GM12878 (cell line): ENCODE measurements at regions not wholly inside any gene's neighbourhood (a gene's known extent, or its start where the extent isn't known, plus 50 kb on each side); places are given as distances from the start of the nearest gene placed in this dataset.

Source experiments
- ATAC-seq: fragments of 200-7000 bp; cut with Tn5 transposase; 3 replicates; pipeline ENCODE4 v1.9.1; 2020; ENCODE audit warnings: mild to moderate bottlenecking, moderate library complexity
- BruUV-seq: library from RNA; stranded (reverse); fragments of 400-500 nt; replicated peaks from 2 replicates; lab custom pipeline; 2021; lab: Mats Ljungman, UMichigan
- CTCF ChIA-PET: fragments of 300-600 bp; sonication (Branson Sonifier 250); formaldehyde crosslinking; extraction: SDS; loops from one replicate; lab custom pipeline; 2021; ENCODE audit warnings: inconsistent platforms; lab: Yijun Ruan, JAX
- POLR2A ChIA-PET: fragments of 350-600 bp; formaldehyde crosslinking; extraction: SDS; loops from one replicate; lab custom pipeline; 2021; ENCODE audit warnings: inconsistent platforms; lab: Charles Lee
- RAD21 ChIA-PET: fragments of 300-600 bp; sonication (Branson Sonifier 250); formaldehyde crosslinking; loops from one replicate; lab custom pipeline; 2023; ENCODE audit warnings: antibody characterized with exemption; ENCODE audit not compliant: unreplicated experiment; lab: Charles Lee
- SMC1A ChIA-PET: fragments of 300-600 bp; sonication (Branson Sonifier 250); formaldehyde crosslinking; loops from one replicate; lab custom pipeline; 2023; ENCODE audit not compliant: unreplicated experiment, uncharacterized antibody; lab: Charles Lee
- DNase-seq: peaks from one replicate; pipeline ENCODE4 v3.0.0-alpha.2; 2011; ENCODE audit warnings: low read depth, low spot score
- FAIRE-seq: peaks from 3 replicates; lab custom pipeline; 2011; peaks lifted over from hg19 to GRCh38; lab: Jason Lieb, UNC
- H2AFZ ChIP-seq: 2 replicates; pipeline ENCODE4 v1.6.0; 2011; ENCODE audit warnings: low read depth, low read length, control low read depth; ENCODE audit not compliant: control insufficient read depth
- H3K27ac ChIP-seq: 2 replicates; pipeline ENCODE4 v1.5.1; 2011; ENCODE audit warnings: control low read depth; ENCODE audit not compliant: control insufficient read depth, insufficient read depth
- H3K27me3 ChIP-seq, 2 experiments: replicated peaks in 1 of 2; 2 replicates each; pipeline versions ENCODE4 v1.6.0 to v1.6.1; 2011; ENCODE audit warnings: low read length in 1 of 2; ENCODE audit not compliant: control insufficient read depth in 2 of 2, insufficient read depth in 2 of 2
- H3K36me3 ChIP-seq, 2 experiments: 2 replicates each; pipeline ENCODE4 v1.5.1; 2011; ENCODE audit warnings: low read length in 1 of 2; ENCODE audit not compliant: control insufficient read depth in 2 of 2, insufficient read depth in 2 of 2
- H3K4me1 ChIP-seq: 2 replicates; pipeline ENCODE4 v1.6.1; 2011; ENCODE audit warnings: mild to moderate bottlenecking, low read length, moderate library complexity, mixed read lengths; ENCODE audit not compliant: control insufficient read depth, insufficient read depth
- H3K4me2 ChIP-seq: 2 replicates; pipeline ENCODE4 v1.6.0; 2011; ENCODE audit warnings: control low read depth; ENCODE audit not compliant: control insufficient read depth, insufficient read depth
- H3K4me3 ChIP-seq: fragments of 200-600 bp; sonication (generic); 2 replicates; pipeline ENCODE4 v1.5.1; 2016
- H3K79me2 ChIP-seq: 2 replicates; pipeline ENCODE4 v1.6.0; 2011; ENCODE audit warnings: low read length; ENCODE audit not compliant: control insufficient read depth, insufficient read depth
- H3K9ac ChIP-seq: 2 replicates; pipeline ENCODE4 v1.8.0; 2011; ENCODE audit warnings: low read length, control low read depth, mixed read lengths; ENCODE audit not compliant: control insufficient read depth, insufficient read depth
- H3K9me3 ChIP-seq: replicated peaks from 3 replicates; pipeline ENCODE4 v1.5.1; 2011; ENCODE audit warnings: mild to moderate bottlenecking, low read length; ENCODE audit not compliant: control insufficient read depth, insufficient read depth
- H4K20me1 ChIP-seq: 2 replicates; pipeline ENCODE4 v1.6.0; 2011; ENCODE audit not compliant: control insufficient read depth, insufficient read depth
- ATF2 ChIP-seq: IDR thresholded peaks from 2 replicates; pipeline ENCODE4 v1.6.1; 2012; ENCODE audit warnings: low read length, inconsistent platforms
- CBX5 ChIP-seq: sonication (generic); IDR thresholded peaks from 2 replicates; pipeline ENCODE4 v1.6.1; 2016; ENCODE audit warnings: low read depth, moderate library complexity, mild to moderate bottlenecking, inconsistent platforms
- CREM ChIP-seq: IDR thresholded peaks from 2 replicates; pipeline ENCODE4 v1.6.1; 2014; ENCODE audit warnings: antibody characterized with exemption, low read depth
- E2F8 ChIP-seq: fragments of 450-650 bp; IDR thresholded peaks from 2 replicates; pipeline ENCODE4 v1.6.1; 2018; ENCODE audit warnings: mild to moderate bottlenecking, low read depth, moderate library complexity; ENCODE audit not compliant: partially characterized antibody
- E4F1 ChIP-seq: fragments of 450-650 bp; IDR thresholded peaks from 2 replicates; pipeline ENCODE4 v1.6.1; 2018; ENCODE audit warnings: borderline replicate concordance, mild to moderate bottlenecking; ENCODE audit not compliant: partially characterized antibody
- IRF3 ChIP-seq: fragments of 450-650 bp; IDR thresholded peaks from 2 replicates; pipeline ENCODE4 v1.6.1; 2014; ENCODE audit warnings: mild to moderate bottlenecking
- MYB ChIP-seq: fragments of 150-350 bp; IDR thresholded peaks from 2 replicates; pipeline ENCODE4 v1.6.1; 2014; ENCODE audit warnings: mild to moderate bottlenecking, low read depth, low read length, borderline replicate concordance
- YBX1 ChIP-seq: fragments of 450-650 bp; IDR thresholded peaks from 2 replicates; pipeline ENCODE4 v1.6.1; 2016; ENCODE audit warnings: antibody characterized with exemption
- WGBS: methylation state at CpG from one replicate; pipeline ENCODE4 v1.1.6; 2016; ENCODE audit warnings: low lambda C conversion rate; ENCODE audit not compliant: insufficient replicate concordance, insufficient coverage; ENCODE audit errors: missing lambda C conversion rate; 5-methylcytosine and 5-hydroxymethylcytosine counted together
- in situ Hi-C: fragments of 300-500 bp; cut with MboI; formaldehyde crosslinking; loops from 9 replicates; pipeline ENCODE4 v1.14.3; 2018; ENCODE audit warnings: mixed read lengths
- intact Hi-C: fragments of 100-400 bp; cut with micrococcal nuclease; formaldehyde crosslinking; loops from one replicate; pipeline ENCODE4 v1.14.2; 2022; ENCODE audit not compliant: unreplicated experiment

DNA sequence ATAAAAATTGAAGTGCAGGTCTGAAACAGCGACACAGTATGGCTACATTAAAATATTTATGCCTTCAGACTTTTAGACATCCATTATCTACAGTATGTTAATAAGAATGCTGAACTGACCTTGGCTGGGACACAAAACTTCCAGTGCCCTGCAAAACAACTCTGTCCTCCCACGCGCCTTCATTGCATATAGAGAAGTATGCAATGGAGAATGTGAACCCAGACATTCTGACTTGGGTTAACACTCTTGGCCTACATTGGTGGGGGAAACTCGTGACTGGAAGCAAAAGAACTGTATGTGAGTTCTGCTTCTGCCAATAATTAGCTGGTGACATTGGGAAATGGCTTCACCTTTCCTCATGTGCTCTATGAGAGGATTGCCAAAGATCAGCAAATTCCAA, 110.5 kb upstream of the SLC24A5 start:
- H3K27me3 ChIP-seq, result no peaks in the 10 kb centered on the region
- TF ChIP-seq YBX1 (no peak), E4F1 (no peak), CREM (no peak)
- DNase-seq (no peak), FAIRE-seq (no peak), ATAC-seq (no peak)
- RAD21 ChIA-PET, result no interaction called here
- 50% methylated on average over 4 of the region's 4 CpGs for WGBS
- no peaks in the 10 kb centered on the region for H3K79me2 ChIP-seq
- no peak overlapping the region for H3K4me2 ChIP-seq
- H3K9me3 ChIP-seq, result no peaks in the 10 kb centered on the region
- BruUV-seq, result no TSS peak
- no peaks in the 10 kb centered on the region for H3K36me3 ChIP-seq
- POLR2A ChIA-PET, result no interaction called here
- SMC1A ChIA-PET, result no interaction called here
- no peak overlapping the region for H3K9ac ChIP-seq
- H3K4me3 ChIP-seq, result no peak overlapping the region
- intact Hi-C loops, result no loop called here
- no peaks in the 10 kb centered on the region for H3K4me1 ChIP-seq
- H4K20me1 ChIP-seq, result no peaks in the 10 kb centered on the region
- in situ Hi-C loops, result no loop called here
- no peak overlapping the region for H2AFZ ChIP-seq
- CTCF ChIA-PET, result no interaction called here
- H3K27ac ChIP-seq, result no peak overlapping the region

DNA sequence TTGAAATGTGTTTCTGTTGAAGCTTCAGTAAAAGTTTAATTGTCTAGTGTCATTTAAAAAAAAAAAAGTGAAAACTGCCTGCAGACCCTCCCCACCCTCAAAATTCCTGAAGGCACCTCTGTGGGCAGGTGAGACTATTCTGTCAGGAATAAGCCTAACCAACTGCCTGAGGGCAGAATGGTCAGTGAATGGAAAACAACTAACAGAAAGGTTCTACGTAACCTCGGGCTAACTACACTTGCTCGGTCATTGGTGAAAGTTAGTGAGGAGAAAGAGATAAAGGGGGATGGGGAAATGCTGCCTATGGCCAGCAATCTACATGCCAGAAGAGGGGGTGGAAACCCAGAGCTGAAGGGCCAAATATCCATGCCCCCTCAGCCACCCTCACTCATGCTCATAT, 108.6 kb upstream of the SLC24A5 start:
- ATAC-seq (no peak), DNase-seq (no peak), FAIRE-seq (no peak)
- H2AFZ ChIP-seq, result no peak overlapping the region
- intact Hi-C loops (no loop called here), in situ Hi-C loops (no loop called here)
- no peaks in the 10 kb centered on the region for H4K20me1 ChIP-seq
- SMC1A ChIA-PET, result no interaction called here
- POLR2A ChIA-PET, result no interaction called here
- H3K27ac ChIP-seq, result no peak overlapping the region
- no peaks in the 10 kb centered on the region; the same call in none of the 2 replicates for H3K4me1 ChIP-seq
- H3K4me3 ChIP-seq, result no peak overlapping the region
- H3K79me2 ChIP-seq, result no peaks in the 10 kb centered on the region
- no peak overlapping the region for H3K9ac ChIP-seq
- no peak overlapping the region for H3K4me2 ChIP-seq
- CTCF ChIA-PET, result no interaction called here
- H3K27me3 ChIP-seq, result no peaks in the 10 kb centered on the region
- 17% methylated on average over 3 of the region's 3 CpGs for WGBS
- H3K36me3 ChIP-seq, result no peaks in the 10 kb centered on the region
- no peaks in the 10 kb centered on the region for H3K9me3 ChIP-seq
- BruUV-seq, result no TSS peak
- RAD21 ChIA-PET, result no interaction called here
- TF ChIP-seq IRF3 (no peak), CBX5 (no peak), ATF2 (no peak), MYB (no peak), YBX1 (no peak), E2F8 (no peak)
